GM19468 (cell line): ENCODE measurements at regions not wholly inside any gene's neighbourhood (a gene's known extent, or its start where the extent isn't known, plus 50 kb on each side); places are given as distances from the start of the nearest gene placed in this dataset.

Source experiments
- ATAC-seq: cut with Tn5 transposase; IDR thresholded peaks from one replicate; pipeline ENCODE4 v1.9.1; 2021; ENCODE audit warnings: mild to moderate bottlenecking, moderate library complexity, moderate number of reproducible peaks; ENCODE audit not compliant: unreplicated experiment; ENCODE audit errors: extremely low read depth

GRCh38 chr10:8700689-8701088, 646.2 kb downstream of the GATA3 start:
- ATAC-seq = no peak

- no peak for ATAC-seq
Observed at GRCh38 chr10:8702181-8702580, 647.7 kb downstream of the GATA3 start.

DNA sequence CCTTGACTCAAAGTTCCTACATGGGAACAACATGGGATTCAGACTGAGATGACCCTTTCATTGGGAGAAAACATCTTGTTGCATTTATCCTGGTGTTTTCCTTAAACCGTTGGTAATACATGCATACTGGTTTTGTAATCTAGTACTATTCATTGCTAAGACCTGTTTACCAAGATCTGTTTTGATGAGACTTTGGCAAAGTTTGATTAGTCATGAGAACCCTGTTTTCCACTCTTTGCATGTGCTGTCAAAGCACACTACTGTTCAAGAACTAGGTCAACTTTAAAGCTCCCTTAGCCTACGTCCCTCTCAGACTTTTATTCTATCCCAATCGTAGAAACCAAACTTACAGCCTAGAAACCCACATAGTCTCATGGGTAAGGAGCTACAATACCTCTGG, 650.9 kb downstream of the GATA3 start:
- ATAC-seq = no peak

GRCh38 chr10:8712656-8713055, 658.2 kb downstream of the GATA3 start:
- no peak for ATAC-seq

DNA sequence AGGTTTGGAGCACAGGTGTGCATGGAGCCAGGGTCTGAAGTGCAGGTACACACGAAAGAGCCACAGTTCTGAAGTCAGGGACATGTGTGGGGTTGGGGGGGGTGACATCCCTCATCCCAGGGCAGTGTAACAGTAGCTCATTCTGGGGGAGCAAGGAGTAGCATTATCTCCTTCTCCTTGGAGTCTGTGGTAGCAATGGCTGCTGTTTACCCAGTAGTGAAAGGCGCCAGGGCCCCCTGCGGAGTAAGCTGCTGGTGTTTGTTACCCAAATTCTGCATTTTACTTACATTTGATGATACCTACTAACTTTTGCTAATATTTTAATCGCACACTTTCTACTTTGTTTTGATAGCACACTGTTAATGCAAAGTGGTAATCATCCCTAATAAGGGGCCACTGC, 665.5 kb downstream of the GATA3 start:
- ATAC-seq = no peak

GRCh38 chr10:8721650-8722049, 667.2 kb downstream of the GATA3 start:
- ATAC-seq = no peak

- ATAC-seq = no peak
Observed at GRCh38 chr10:8722835-8723234, 668.3 kb downstream of the GATA3 start.

- ATAC-seq = no peak
Observed at GRCh38 chr10:8725343-8725742, 670.9 kb downstream of the GATA3 start.

DNA sequence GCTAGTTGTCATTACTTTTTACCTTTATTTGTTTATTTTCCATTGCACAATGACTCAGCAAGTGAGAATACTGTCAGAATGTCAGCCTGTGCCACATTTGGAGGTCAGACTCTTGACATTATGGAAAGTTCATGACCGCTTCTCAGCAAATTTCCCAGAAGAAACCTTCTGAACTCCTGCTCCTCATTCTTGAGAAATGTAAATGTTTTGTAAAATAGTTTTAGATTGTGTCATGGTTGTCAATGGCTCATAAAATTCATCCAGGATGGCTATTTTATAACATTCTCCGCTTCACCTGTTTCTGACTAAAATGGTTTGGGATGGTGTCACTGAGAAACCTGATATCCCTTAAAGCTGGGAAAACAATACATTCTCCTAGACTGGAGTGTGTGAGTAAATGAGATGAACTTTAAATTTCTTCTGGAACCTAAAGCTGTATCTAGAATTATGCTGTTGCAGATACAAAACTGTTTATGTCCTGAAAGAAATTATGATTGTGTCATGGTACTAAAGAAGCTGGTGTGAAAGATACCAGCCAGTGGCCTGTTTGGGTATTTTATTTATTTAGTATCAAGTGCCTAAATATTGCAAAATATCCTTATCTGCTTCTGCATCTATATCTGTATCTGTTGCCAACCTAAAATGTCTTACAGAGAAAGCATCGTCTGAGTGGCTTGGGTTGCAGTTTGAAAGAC, 671.7 kb downstream of the GATA3 start:
- ATAC-seq = no peak

- no peak for ATAC-seq
Observed at GRCh38 chr10:8726779-8727084, 672.2 kb downstream of the GATA3 start.

DNA sequence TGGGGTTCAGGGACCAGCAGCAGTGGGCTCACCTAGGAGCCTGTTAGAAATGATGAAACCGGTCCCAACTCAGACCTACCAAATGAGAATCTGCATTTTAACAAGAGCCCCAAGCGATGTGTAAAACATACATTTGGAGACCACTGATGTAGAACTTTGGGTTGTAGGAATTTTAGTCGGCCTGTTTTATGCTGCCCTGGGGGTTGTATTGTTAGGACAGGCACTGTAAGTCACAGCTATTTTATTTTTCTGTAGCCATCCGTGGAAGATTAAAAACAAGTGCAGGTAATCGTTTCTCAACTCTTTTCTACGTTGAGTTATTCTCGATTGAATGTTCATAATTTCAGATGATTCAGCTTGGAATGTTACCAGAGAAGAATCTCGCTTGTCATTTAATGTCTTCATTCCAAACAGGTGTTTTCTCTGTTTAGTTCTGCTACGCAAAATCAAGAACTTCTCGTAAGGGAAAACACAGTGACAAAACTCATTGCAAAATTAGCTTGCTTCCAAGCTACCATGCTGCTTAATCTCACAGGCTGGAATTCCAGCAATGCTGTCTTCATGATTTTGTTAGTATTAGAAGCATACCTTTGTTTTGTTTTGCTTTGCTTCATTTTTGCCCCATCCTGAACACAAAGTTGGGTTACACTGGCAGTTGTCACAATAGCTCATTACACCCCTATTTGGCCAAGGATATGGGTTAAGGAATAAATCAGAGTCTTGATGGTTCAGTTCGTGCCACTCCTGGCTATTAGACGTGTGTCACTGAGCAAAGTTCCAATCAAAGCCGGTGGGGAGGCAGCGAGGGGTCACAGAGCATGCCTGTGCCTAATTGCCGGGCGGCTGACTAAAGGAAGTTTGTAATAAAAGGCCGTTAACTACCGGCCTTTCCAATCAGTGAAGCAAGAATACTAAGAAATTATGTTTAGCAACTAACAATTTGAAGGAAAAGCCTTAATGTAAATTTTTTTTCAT, 676.9 kb downstream of the GATA3 start:
- ATAC-seq = no peak

DNA sequence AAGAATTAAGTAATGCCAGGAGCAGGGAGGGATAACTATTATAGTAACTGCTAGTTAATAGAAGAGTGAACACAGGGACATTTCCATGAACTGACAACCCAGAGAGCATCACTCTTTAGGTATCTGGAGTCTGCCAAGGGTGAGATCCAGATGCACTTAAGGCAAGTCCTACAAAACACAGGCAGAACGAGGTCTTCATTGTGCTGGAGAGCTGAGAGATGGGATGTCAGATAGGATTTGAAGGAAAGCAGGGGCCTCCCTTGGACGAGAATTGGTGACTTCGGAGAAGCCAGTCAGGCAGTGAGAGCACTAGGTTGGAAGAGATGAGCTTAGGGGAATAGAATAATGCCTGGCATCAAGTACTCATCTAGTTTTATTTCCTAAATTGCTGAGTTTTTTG, 684.5 kb downstream of the GATA3 start:
- no peak for ATAC-seq

GRCh38 chr10:8752146-8752843, 697.8 kb downstream of the GATA3 start:
- ATAC-seq = no peak

- ATAC-seq = no peak
Observed at GRCh38 chr10:8758029-8758428, 703.5 kb downstream of the GATA3 start.

GRCh38 chr10:8766899-8767298, 712.4 kb downstream of the GATA3 start:
- no peak for ATAC-seq

GRCh38 chr10:8767591-8767990, 713.1 kb downstream of the GATA3 start:
- ATAC-seq = no peak

DNA sequence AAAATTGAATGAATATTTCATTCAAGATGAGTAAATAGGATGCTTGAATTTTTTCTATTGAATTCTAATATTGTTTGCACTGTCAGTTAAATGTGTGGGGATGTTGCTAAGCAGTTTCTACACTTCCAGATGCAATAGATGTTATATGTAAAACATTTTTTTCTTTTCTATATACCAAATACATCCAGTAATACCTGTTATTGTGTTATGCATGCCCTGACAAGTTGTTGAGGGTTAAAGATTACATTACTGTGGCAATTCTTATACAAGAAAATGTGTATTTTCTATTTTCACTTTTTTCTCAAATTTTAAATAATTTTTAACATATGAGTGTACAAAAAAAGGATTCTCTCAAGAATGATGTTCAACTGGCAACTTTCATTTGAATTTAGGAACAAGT, 713.9 kb downstream of the GATA3 start:
- ATAC-seq = no peak

DNA sequence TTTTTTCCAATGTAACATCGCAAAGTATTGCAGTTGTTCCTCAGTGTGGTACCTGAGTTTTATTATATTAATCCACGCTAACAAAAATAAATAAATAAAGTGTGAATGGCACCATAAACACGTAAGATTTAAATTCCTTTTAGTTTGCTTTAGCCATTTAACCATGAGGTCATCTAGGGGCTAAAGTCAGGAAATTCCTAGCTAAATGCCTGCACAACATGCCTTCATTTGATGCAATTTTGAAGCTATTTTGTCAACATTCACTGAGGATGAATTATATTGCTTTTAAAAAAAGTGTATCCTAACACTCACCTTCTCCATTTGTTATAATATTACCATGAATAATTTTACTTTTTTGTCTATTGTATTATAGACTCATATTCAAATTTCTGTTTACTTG, 714.4 kb downstream of the GATA3 start:
- no peak for ATAC-seq

DNA sequence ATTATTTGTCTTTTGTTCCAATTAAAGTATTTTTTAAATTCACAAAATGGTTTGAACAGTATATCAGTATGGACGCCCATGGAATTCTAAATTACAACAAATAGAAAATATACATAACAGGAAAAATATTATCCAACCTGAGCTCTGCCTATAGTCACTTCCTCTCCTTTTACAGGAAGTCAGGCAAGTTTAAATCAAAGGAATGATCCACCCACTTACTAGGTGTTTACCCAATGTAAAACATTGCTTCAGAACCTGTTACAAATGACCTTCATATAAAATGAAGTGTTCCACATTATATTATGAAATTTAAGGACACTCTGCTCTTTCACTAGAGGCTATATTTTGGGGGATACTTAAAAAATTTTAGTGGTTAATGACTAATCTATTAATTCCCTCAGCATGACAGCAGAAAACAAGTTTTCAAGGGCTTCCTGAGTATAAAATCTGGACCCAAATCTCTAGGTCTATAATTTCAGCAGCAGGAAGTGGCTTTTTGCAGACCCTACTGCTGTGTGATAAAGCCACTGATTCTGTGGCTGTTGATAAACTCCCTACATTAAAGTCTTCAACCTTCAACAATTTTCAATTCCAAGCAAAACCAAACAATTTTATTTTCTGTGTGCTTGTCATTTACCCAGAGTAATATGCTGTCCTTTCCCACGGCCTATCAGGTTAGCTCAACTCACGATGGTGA, 722.6 kb downstream of the GATA3 start:
- ATAC-seq = no peak

DNA sequence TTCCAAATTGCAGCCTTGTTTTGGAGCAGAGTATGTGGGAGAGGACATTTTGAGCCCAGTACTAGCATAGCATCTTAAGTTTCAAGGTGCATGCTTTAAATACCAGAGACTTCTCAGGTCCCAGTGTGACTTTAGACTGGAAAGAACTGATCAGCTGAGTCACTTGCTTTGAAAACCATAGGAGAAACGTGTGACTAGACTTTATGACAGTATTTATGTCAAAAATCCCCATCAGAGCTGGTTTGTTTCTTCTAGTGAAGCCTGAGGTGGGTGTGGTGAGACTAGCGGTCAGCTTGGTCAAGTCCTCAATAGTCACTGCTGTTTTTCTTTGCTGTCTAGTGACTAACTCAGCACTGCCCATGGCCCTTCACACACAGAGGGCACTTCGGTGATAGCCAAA, 724.2 kb downstream of the GATA3 start:
- no peak for ATAC-seq
